Bone marrow (tissue), 2 donors: ENCODE measurements at regions not wholly inside any gene's neighbourhood (a gene's known extent, or its start where the extent isn't known, plus 50 kb on each side); places are given as distances from the start of the nearest gene placed in this dataset.
"Not testable (repeated sequence)": the region's sequence is repeated elsewhere in the genome, so short reads cannot be mapped to it uniquely, and the experiment has no call there.

Experiments used
- DNase-seq, 2 donors: peaks; one replicate each; lab custom pipeline; 2025; lab: John Stamatoyannopoulos, UW

DNA sequence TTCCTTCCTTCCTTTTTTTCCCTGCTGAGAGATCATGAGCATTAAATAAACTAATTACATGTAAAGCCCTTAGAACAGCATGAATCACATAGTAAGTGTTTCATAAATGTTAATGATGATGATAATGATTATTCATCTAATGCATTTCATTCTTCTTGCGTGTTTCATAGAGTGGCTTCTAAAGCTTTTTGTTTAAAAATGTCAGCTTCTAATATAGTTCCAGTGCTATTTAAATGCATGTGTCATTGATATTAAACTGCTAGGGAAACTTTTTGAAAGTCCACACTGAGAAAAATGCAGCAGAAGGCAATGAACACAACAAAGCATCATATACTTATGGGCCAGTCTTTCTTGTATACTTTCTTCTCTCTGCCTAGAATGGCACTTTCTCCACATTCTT is 894.8 kb downstream of the REEP3 start:
- DNase-seq = no peak

DNA sequence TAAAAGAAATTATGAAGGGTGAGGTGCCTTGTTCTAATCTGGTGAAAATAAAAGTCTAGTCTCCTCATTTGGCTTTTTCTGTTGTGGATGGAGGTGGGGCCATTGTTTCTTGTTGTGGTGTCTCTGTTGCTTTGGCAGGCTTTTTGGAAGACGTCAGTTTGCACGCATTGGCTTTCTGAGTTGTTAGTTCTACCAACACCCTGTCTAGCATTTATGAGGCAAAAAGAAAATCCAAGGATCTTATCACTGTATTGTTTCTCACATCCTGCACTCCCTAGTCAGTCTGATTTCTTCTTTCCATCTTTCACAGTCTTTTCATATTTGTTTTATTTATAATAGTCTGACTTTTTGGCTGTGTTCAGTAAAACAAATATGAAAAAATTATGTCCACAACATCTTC is 898.3 kb downstream of the REEP3 start:
- DNase-seq = no peak

DNA sequence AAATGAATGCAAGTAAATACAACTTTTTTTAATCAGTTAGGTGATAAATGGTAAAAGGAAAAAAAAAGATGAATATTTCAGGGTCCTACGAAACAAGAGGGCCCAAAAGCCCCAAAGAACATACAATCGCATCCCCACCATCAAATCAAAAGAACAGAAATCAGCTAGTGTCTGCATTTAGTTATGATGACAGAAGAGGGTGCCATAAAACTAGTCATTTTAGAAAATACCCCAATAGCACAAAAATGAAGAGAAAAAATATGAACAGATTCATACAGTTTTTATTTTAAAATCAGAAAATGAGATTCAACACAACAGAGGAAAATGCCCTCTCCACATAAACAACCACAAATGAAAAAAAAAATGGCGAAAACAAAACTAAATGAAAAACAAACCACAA is 905.5 kb downstream of the REEP3 start:
- no peak for DNase-seq

DNA sequence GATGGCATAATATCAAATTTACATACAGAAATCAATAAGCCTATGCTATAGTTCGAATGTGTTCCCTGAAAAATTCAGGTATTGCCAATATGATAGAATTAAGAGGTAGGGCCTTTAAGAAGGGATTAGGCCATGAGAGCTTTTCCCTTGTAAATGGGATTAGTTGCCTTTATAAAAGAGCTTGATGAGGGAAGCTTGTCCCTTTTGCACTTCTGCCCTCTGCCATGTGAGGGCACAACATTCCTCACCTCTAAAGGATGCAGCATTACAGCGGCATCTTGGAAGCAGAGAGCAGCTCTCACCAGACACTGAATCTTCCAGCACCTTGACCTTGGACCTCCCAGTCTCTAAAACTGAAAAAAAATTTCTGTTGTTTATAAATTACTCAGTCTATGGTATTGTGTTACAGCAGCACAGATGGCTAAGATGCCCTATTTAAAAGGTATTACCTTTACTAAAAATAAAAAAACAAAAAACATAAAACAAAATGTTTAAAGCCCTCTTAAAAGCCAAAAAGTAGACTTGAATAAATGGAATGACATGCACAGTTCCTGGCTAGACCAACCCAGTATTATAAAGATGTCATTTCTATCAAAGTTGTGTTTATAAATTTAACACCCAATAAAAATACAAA is 909.6 kb downstream of the REEP3 start:
- no peak for DNase-seq

DNA sequence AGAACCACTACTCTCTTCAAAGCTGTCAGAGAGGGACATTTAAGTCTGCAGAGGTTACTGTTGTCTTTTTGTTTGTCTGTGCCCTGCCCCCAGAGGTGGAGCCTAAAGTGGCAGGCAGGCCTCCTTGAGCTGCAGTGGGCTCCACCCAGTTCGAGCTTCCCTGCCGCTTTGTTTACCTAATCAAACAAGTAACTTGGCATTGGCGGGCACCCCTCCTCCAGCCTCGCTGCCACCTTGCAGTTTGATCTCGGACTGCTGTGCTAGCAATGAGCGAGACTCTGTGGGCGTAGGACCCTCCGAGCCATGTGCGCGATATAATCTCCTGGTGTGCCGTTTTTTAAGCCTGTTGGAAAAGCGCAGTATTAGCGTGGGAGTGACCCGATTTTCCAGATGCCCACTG is 920.7 kb downstream of the REEP3 start:
- DNase-seq = not testable (repeated sequence)

DNA sequence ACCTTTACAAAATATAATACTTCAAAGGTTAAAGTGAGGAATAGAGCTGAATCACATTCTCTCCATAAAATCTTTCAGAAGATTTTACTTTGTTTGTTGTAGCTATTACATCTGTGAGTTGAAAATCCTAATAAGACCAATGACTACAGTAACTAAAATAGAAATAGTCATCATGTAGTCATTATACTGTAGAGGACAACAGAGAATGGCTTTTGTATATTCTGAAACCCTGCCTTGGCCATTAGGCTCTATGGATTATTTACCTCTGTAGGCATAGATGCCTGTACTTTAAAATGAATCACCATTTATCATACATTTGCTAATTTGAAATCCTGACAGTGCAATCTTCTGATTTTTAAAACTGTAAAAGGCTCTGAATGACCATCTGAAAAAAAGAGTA is 923.0 kb downstream of the REEP3 start:
- DNase-seq = no peak

DNA sequence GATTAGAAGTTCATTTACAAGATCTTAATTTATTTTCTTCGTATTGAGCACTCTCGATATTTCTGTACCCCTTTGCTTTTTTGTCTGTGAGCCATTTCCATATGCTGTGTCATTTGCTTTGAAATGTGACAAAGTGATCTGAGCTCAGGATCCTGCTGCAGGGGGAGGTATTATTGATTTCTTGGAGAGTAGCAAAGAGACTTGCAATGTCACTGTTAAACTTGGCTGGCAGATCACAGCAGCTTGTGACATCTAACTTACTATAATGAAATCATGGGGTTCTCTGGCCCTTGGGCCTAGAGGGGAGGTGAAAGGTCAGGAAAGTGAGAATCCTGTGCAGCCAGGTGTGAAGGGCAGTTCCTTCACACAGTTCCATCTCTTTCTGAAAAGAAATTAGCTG is 923.4 kb downstream of the REEP3 start:
- DNase-seq = no peak

DNA sequence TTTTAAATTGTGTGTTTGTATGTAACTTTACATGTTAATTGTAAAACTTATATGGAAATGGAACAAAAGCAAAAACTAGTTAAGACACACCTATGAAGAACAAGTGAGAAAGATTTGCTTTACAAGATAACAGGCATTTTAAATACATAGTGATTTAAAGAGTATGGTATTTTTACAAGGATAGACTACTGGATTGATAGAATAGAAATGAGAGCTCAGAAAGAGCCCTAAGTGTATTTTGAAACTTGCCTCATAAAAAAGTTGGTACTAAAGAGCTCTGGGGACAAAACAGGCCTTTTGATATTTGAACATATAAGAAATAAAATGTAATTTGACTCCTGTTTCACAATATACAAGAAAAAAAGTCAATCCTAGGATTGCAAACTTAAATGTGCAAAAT is 928.4 kb downstream of the REEP3 start:
- DNase-seq = no peak

DNA sequence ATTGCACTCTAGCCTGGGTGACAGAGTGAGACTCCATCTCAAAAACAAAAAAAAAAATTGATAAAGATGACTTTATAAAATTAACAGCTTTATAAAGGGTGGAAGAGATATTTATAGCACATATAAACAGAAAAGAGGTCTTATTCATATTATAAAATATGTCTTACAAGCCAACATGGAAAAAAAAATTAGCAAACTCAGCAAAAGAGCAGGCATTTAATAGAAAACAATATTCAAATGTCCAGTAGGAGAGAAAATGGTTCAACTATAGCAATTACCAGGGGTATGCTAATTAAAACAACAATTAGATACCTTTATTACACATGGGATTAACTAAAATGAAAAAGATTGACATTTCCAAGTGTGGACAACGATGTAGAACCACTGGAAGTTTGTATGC is 929.1 kb downstream of the REEP3 start:
- DNase-seq = no peak

DNA sequence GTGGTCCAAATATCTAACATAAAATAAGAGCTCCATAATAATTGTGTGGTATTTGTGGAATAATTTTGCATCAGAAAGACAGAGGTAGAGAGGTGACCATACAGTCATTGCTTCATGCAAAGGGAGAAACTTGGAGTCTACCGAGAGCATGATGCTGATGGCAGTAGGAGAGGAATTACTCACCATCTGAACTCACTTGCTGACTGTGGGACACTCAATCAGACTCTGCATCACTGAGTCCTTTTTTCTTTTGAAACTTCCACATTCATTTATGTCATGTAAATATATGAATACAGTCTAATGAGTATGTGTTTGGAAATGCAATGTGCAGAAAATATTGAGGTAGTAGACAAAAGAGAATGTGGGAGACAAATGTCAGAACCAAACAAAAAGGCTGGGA is 933.8 kb downstream of the REEP3 start:
- DNase-seq = no peak

DNA sequence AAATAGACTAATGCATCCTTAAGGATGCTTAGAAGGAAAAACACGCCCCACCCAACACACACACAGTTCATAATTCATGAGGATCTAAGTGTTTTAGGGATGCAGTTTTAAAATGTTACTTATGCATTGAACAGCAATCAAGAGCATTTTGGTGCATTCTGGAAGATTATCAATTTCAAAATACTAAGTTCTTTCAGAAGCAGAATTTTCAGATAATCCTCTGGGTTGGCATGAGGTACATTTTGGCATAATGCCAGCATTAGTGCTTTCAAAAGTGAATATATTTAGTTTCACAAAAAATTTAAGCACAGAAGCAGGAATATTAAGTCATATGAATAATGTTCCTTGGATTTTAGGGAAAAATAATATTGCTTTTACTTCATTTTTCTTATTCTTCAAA is 937.1 kb downstream of the REEP3 start:
- DNase-seq = no peak

DNA sequence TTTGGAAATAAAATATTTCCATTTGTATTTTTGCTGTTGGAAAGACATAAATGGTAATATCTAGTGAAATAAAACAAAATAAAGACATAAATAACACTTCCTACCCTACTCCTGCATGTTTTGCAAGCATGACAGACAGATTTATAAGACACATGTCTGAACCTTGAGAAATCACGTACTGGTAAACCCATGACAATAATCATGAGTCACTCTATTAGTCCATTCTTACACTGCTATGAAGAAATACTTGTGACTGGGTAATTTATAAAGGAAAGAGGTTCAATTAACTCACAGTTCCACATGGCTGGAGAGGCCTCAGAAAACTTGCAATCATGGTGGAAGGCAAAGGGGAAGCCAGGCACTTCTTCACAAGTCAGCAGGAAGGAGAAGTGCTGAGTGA is 942.2 kb downstream of the REEP3 start:
- DNase-seq = no peak

DNA sequence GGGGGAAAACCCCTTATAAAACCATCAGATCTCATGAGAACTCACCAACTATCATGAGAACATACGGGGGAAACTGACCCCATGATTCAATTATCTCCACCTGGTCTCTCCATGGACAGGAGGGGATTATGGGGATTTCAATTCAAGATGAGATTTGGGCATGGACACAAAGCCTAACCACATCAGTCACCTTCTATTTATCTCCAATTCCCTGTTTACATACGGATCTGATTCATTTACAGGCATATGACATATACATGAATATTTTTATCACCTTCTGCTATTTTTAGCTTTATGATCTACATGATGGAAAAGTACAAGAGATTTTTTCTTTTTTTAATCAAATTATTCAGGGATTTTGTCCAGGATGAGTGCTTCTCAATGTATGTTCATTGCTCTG is 944.5 kb downstream of the REEP3 start:
- DNase-seq = no peak

DNA sequence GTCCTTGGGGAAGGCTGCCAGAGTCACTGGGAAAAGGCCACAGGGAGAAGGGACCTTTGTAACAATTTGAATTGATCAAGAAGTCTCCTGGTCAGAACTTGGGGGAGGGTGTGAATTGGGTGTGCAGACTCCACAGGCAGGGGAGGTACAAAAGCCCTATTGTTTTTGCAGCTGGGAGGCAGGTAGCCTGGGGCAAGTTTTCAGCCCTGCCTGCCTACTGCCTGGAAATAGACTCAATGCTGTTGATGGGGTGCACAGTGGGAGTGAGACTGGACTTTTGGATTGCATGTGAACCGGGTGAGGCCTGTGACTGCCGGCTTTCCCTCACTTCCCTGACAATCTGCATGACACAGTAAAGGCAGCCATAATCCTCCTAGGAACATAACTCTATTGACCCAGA is 947.0 kb downstream of the REEP3 start:
- no peak for DNase-seq

DNA sequence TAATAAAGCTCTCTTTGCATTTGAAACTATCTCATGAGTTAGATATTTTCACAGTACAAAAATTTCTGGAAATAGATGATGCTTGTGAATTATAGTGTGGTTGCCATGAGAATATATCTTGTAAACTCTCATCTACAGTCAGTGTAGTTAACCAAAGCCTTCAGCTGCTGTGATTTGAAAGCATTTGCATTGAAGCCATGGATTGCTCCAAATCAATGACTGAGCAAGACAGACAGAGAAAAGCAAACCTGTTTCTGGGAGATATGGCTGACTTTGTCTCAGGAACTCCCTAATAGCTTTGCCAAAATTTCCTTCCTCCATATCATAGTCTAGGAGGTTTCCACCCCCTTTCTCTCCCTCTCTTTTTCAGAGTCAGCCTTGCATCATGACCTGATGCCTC is 955.3 kb downstream of the REEP3 start:
- DNase-seq = no peak

DNA sequence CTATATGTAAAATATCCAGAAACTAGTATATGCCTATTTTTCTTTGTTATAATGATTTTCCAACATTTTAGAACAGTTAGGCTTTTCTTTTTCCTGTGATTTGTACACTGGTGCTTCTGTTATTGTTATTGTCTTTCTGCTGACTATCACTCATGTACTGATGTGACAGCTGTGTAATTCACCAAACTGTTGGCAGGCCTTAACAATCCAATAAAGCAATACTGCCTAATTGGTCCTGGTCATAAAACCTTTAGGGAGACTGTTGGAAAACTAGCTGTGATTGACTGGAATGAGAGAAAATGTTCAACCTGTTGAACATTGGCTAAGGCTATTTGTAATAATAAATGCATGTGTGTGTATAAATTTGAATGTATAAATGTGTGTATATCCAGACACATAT is 956.6 kb downstream of the REEP3 start:
- DNase-seq = no peak

DNA sequence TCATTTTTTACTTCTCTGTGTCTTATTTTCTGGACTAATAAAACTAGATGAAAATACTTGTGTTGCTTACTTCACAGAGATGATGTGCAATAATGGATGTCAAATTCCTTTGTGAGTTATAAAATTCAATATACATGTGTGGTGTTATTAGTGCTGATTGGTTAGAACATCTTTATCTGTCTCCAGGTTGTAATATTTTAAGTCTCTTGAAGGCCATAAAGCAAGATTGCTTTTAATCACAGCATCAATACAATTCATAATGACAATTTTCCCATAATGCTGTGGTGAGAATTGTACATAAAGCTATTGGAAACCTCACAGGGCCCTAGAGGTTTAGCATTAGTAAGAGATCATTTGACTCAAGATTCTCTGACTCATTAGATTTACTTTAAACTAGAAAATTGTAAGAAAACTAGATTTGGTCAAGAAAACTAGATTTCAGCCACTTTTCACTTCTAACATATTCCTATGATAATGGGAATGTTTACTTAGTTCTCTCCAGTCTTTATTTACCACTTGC is 963.7 kb downstream of the REEP3 start:
- no peak for DNase-seq

DNA sequence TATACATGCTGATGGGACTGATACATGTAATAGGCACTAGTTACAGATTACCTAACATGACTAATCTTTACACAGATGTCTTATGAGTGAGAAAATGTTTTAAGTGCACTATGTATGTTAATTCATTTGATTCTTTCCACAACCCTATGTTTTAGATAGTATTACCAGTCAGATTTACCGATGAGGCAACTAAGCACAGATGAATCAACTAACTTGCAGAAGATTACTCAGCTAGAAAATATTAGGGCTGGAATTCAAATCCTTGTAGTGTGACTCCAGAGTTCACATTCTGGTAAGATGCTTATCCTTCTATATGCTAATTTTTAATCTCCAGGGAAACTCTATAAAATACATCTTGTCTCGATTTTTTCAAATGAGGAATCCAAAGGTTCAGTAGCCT is 964.9 kb downstream of the REEP3 start:
- no peak for DNase-seq

DNA sequence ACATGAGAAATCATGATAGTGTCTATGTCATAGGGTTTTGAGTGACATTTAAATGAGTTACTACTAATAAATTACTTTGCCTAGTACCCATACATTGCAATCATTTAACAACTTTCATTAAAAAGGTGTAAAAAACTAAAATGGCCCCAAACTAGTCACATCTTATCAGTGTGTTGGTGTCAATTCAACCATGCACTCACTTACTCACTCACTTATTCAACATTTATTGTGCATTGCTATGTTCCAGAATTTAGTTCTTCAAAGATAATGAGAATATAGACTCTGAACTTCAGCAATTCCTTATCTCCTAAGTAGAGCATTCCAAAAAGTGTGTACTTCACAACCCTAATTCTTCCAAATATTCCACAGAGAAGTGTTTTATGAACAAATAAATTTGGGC is 965.7 kb downstream of the REEP3 start:
- DNase-seq = no peak

DNA sequence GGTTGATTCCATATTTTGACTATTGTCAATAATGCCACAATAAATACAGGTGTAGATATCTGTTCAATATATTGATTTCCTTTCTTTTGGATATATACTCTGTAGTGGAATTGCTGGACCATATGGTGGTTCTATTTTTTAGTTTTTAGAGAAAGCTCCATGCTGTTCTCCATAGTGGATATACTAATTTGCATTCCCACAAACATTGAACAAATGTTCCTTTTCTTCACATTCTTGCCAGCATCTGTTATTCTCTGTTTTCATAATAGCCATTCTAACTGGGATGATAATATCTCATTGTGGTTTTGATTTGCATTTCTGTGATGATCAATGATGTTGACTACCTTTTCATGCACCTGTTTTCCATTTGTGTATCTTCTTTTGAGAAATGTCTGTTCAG is 973.7 kb downstream of the REEP3 start:
- DNase-seq = no peak

DNA sequence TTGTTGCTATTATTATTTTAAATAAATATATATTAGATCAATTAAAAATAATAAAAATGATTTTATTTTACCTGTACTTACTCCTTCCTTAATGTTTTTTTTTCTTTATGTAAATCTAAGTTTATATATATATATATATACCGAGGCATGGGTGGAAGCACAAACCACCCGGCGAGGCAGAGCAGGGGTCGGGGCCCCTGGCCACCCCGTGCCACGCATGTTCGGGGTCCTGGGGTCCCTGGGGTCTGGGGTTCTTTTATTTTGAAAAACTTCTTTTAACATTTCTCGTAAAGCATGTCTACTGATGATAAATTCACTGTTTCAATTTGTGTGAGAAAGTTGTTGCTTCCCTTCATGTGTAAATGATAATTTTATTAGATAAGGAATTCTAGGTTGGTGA is 976.1 kb downstream of the REEP3 start:
- no peak for DNase-seq

DNA sequence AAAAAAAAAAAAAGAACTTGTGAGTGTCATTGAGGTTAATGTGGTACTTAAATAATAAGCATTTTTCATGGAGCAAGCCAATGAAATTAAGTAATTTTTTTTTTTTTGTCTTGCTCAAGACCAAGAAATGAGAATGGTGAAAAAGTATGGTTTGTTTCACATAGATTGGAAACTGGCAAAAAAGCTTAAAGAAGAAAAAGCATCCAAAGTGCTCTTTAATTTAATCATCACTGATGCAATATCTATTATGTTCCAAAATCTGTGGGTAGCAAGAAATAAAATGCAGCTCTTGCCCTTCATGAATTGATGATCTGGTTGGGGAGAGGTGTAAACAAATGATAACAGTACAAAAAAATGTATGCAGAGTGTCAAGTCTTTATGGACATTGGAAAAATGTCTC is 980.6 kb downstream of the REEP3 start:
- no peak for DNase-seq

DNA sequence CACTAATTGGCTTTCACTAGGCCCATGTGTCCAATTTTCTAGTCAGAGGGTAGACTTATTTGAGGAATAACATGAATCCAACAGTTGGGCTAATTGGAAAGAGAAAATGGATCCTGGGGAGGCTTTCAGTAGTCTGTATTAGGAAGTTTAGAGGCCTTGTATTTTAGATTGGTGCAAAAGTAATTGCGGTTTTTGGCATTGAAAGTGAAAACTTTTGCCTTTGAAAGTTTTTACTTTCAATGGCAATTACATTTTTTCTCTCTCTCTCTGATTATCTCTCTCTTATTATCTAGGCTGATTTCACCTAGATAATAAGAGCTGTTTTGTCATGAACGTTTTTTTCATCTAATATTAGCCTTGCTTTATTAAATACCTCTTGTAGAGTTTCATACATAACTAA is 981.7 kb downstream of the REEP3 start:
- no peak for DNase-seq

DNA sequence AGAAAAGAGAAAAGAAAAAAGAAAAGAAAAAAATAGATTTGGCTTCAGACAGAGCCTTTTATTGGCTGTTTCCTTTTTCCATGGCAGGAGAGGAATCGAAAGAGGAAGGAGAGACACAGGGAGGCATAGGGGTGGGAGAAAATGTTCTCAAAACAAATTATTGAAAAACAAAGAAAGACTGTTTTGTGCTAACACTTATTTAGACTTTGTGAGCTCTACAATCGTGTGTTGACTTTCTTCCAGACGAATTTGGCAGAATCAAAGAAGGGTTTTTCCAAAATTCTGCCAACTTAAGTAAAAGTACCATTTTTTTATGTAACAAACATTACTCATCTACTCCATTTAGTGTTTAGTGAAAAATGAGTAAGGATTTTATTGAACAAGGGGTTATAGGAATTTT is 982.2 kb downstream of the REEP3 start:
- DNase-seq = no peak

DNA sequence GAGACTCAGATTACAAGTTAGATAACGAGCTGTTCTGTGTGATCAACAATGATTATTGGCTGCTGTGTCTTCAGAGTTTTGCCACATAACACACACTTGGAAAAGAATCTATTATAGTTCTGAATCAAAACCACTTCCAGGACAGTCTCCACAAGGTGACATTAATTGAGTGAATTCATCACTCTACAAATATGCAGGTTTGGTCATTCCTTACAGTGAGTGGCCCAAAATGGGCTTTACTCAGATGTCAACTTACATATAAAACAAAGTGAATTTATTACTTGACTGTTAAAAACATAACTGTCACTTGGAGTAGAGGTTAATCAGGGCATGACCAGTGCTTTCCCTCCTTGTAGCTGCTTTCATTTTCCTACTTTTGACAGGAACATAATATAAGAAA is 984.3 kb downstream of the REEP3 start:
- DNase-seq = no peak
